Cardiac fibroblast (primary cell): ENCODE measurements at regions not wholly inside any gene's neighbourhood (a gene's known extent, or its start where the extent isn't known, plus 50 kb on each side); places are given as distances from the start of the nearest gene placed in this dataset.

Experiments used
- DNase-seq, 2 donors: peaks; one replicate each; pipeline versions ENCODE4 v3.0.0 to v3.0.0-alpha.2; 2010; ENCODE audit warnings: low read depth in 2 of 2
- H3K4me3 ChIP-seq, 2 donors: replicated peaks in 1 of 2; 1 replicate in 1 of 2; 2 replicates in 1 of 2; pipeline ENCODE4 v1.5.1; 2011; ENCODE audit warnings: low read depth in 2 of 2, low read length in 2 of 2, mild to moderate bottlenecking in 2 of 2, moderate library complexity in 1 of 2
- TF ChIP-seq, protein P1 (sequence below): IDR thresholded peaks from one replicate; pipeline ENCODE4 v1.5.1; 2011; ENCODE audit warnings: low read depth, mild to moderate bottlenecking, low read length, inconsistent platforms

DNA sequence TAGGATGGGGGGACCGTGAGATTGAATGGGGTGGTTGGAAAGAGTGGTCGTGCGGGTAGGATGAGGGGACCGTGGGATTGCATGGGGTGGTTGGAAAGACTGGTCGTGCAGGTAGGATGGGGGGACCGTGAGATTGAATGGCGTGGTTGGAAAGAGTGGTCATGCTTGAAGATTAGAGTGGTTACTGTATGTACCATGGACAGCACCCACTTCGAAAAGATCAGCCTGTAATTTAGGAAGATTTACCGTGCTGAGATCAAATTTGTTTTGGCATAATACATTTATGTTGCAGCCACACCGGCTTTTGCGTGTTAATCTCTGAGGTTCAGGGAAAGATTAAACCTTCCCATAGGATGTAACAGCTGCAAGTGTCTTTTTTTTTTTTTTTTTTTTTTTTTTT, 495.2 kb upstream of the ADARB2 start:
- H3K4me3 ChIP-seq: no peak overlapping the region
- no peak for DNase-seq
- TF ChIP-seq, protein P1, sequence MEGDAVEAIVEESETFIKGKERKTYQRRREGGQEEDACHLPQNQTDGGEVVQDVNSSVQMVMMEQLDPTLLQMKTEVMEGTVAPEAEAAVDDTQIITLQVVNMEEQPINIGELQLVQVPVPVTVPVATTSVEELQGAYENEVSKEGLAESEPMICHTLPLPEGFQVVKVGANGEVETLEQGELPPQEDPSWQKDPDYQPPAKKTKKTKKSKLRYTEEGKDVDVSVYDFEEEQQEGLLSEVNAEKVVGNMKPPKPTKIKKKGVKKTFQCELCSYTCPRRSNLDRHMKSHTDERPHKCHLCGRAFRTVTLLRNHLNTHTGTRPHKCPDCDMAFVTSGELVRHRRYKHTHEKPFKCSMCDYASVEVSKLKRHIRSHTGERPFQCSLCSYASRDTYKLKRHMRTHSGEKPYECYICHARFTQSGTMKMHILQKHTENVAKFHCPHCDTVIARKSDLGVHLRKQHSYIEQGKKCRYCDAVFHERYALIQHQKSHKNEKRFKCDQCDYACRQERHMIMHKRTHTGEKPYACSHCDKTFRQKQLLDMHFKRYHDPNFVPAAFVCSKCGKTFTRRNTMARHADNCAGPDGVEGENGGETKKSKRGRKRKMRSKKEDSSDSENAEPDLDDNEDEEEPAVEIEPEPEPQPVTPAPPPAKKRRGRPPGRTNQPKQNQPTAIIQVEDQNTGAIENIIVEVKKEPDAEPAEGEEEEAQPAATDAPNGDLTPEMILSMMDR: no peak

DNA sequence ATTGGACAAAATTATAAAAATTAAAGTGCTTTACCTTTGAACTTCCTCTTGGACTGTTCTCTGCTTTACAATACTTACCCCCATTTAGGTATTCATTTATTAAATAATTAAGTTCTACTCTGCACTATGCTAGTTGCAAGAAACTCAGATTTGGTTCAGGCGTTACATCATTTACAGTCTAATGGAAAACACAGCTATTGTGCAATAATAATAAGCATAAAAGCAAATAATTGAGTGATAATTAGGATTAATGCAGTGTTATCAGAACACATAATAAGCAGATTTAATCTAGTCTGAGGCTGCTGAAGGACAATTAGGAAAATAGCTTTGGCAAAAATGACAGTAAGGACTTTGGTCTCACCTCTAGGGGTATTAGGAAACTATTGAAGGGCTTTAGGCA, 493.2 kb upstream of the ADARB2 start:
- no peak overlapping the region for H3K4me3 ChIP-seq
- TF ChIP-seq, protein P1: no peak
- no peak for DNase-seq

DNA sequence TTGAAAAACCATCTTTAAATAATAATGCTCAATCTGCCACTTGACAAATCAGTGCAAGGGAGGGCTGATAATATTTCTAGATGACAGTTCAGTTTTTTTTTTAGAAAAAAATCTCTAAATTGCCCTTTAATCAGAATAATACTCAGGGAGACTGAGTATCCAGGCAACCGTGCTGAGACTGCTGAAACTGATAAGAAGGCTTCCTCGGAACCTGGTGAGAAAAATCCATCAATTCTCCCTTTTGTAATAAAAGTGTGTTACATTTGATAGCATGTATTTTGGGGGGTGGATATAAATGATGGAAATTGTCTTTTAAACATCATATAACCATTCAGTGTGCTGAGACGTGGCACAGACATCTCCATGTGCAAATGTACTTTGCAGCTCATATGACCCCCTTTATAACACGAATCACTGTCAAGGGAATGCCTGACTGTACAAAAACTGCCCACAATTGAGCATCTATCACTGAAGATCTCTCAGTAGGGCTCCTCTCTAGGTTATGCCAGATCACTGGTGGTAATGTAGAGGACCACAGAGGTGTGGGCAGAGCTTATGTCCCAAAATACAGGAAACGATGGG, 491.1 kb upstream of the ADARB2 start:
- no peak overlapping the region for H3K4me3 ChIP-seq
- TF ChIP-seq, protein P1: no peak
- DNase-seq: no peak

DNA sequence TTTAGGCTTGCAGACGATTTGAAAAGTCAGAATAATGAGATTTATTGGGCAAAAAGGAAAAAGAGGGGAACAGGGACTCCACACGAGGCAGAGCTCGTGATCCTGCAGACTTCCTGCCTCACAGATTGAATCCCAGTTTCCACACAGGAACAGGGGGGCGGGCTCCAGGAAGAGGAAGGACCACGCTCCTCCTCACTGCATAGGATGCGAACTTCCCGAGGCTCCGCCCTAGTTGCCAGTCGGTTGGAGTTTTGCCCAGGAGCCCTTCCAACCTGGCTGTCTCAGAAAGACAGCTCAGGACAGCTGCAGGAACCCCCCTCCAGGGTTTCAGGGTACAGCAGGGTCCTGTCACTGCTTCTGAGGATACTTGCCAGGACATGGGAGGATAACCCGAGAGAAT, 488.3 kb upstream of the ADARB2 start:
- TF ChIP-seq, protein P1: no peak
- no peak overlapping the region for H3K4me3 ChIP-seq
- no peak for DNase-seq

DNA sequence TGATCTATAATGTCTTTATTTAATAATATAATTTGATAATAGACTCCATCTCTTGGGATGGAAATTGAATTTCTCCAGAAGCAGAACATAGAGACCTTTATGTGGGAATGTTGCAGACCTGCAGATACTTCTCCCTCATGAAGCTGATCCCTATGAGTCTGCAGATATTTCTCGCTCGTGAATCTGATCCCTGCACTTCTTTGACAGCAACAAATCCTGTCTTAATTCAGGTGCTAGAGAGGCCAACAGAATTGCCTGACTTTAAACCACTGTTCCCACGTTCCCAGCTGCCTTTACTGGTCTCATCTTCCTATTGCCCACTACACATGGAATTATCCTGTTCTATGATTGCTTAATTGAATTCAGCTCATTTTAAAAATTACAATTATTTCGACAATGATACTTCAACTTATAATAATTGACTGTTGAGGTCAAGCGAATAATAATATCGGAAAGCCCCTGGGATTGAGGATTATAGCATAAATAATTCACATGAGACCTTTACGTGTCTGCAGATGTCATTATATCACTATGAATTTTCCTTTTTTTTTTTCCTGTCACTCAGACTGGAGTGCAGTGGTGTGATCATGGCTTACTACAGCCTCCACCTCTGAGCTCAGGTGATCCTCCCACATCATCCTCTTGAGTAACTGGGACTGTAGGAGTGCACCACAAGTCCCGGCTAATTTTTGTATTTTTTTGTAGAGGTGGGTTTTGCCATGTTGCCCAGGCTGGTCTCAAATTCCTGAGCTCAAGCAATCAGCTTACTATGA, 486.4 kb upstream of the ADARB2 start:
- H3K4me3 ChIP-seq: no peak overlapping the region
- DNase-seq: no peak
- TF ChIP-seq, protein P1: no peak

DNA sequence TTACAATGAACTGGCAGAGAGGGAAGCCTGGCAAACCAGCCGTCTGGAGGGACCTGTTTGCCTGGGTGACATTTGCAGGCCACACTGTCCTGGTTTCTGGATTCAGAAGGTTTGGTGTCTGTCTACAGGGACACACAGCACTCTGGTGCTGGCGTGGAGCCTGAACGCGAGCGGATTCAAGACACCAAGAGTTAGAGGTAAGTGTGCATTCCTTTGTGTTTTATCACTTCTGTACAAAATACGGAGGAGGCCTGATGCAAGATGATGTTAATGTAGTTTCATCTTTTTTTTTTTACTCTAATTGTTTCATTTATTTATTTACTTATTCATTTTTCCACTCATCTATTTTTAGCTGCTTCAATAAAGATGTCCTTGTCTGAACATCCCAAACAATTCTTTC, 485.3 kb upstream of the ADARB2 start:
- H3K4me3 ChIP-seq: no peak overlapping the region
- TF ChIP-seq, protein P1: no peak
- no peak for DNase-seq
